H1 (cell line): ENCODE measurements at regions not wholly inside any gene's neighbourhood (a gene's known extent, or its start where the extent isn't known, plus 50 kb on each side); places are given as distances from the start of the nearest gene placed in this dataset.

Experiments used
- CTCF ChIA-PET: fragments of 300-600 bp; sonication (Branson Sonifier 250); formaldehyde crosslinking; loops from one replicate; lab custom pipeline; 2021; ENCODE audit not compliant: partially characterized antibody; lab: Charles Lee
- POLR2A ChIA-PET: fragments of 300-600 bp; sonication (Branson Sonifier 250); formaldehyde crosslinking; loops from one replicate; lab custom pipeline; 2021; ENCODE audit warnings: inconsistent platforms; ENCODE audit not compliant: partially characterized antibody; lab: Charles Lee
- DNase-seq, 2 experiments: peaks; one replicate each; pipeline versions ENCODE4 v3.0.0 to v3.0.0-alpha.2; 2010 to 2022; ENCODE audit warnings: low spot score in 2 of 2, low read depth in 1 of 2, mixed read lengths in 1 of 2
- FAIRE-seq: peaks from 2 replicates; lab custom pipeline; 2011; peaks lifted over from hg19 to GRCh38; lab: Jason Lieb, UNC
- H2AFZ ChIP-seq: 2 replicates; pipeline ENCODE4 v1.8.1; 2012; ENCODE audit warnings: low read length, inconsistent platforms
- H2AK5ac ChIP-seq: 2 replicates; pipeline ENCODE4 v1.6.1; 2013; ENCODE audit warnings: low read depth, low read length
- H2BK120ac ChIP-seq: replicated peaks from 2 replicates; pipeline ENCODE3; 2013; ENCODE audit warnings: low read depth, low read length, inconsistent platforms
- H2BK12ac ChIP-seq: 2 replicates; pipeline ENCODE4 v1.6.1; 2013; ENCODE audit warnings: low read depth, low read length
- H2BK15ac ChIP-seq: 2 replicates; pipeline ENCODE4 v1.6.1; 2013; ENCODE audit warnings: low read length
- H2BK20ac ChIP-seq: 2 replicates; pipeline ENCODE4 v1.6.1; 2013; ENCODE audit warnings: low read length
- H2BK5ac ChIP-seq: 2 replicates; pipeline ENCODE4 v1.6.1; 2013; ENCODE audit warnings: low read depth, low read length
- H3K14ac ChIP-seq: 2 replicates; pipeline ENCODE4 v1.6.1; 2013; ENCODE audit warnings: inconsistent platforms; ENCODE audit not compliant: insufficient read length
- H3K18ac ChIP-seq: 2 replicates; pipeline ENCODE4 v1.6.1; 2013; ENCODE audit warnings: low read length; ENCODE audit errors: extremely low read depth
- H3K23ac ChIP-seq: 2 replicates; pipeline ENCODE4 v1.6.1; 2013; ENCODE audit warnings: inconsistent platforms; ENCODE audit not compliant: insufficient read length
- H3K23me2 ChIP-seq: 2 replicates; pipeline ENCODE4 v1.6.1; 2013; ENCODE audit warnings: low read depth, low read length
- H3K27ac ChIP-seq: 2 replicates; pipeline ENCODE4 v1.6.1; 2011; ENCODE audit warnings: low read depth, low read length, inconsistent platforms
- H3K27me3 ChIP-seq, 4 experiments: replicated peaks in 1 of 4; 1 replicate in 1 of 4; 2 replicates in 3 of 4; pipeline versions ENCODE4 v1.6.1 to v1.8.1; 2011 to 2013; ENCODE audit warnings: low read length in 3 of 4, mild to moderate bottlenecking in 3 of 4, inconsistent platforms in 2 of 4, mixed read lengths in 2 of 4, moderate library complexity in 1 of 4; ENCODE audit not compliant: control insufficient read depth in 3 of 4, insufficient read depth in 3 of 4; ENCODE audit errors: extremely low read depth in 1 of 4
- H3K36me3 ChIP-seq, 4 experiments: 2 replicates each; pipeline versions ENCODE4 v1.6.1 to v1.8.1; 2011 to 2013; ENCODE audit warnings: mild to moderate bottlenecking in 4 of 4, low read length in 3 of 4, moderate library complexity in 2 of 4, control low read depth in 1 of 4, inconsistent platforms in 1 of 4; ENCODE audit not compliant: insufficient read depth in 4 of 4, control insufficient read depth in 2 of 4
- H3K4ac ChIP-seq: replicated peaks from 2 replicates; pipeline ENCODE3; 2013; ENCODE audit warnings: low read length, low read depth, mixed read lengths, inconsistent platforms; ENCODE audit not compliant: insufficient read length
- H3K4me1 ChIP-seq, 4 experiments: replicated peaks in 1 of 4; 1 replicate in 1 of 4; 2 replicates in 3 of 4; pipeline versions ENCODE4 v1.6.1 to v1.8.1; 2011 to 2013; ENCODE audit warnings: low read length in 3 of 4, inconsistent platforms in 2 of 4, mixed read lengths in 1 of 4; ENCODE audit not compliant: insufficient read depth in 4 of 4, control insufficient read depth in 3 of 4
- H3K4me2 ChIP-seq, 2 experiments: 2 replicates each; pipeline versions ENCODE4 v1.6.1 to v1.8.1; 2011 to 2013; ENCODE audit warnings: low read depth in 2 of 2, low read length in 2 of 2, control low read depth in 1 of 2, inconsistent platforms in 1 of 2, mild to moderate bottlenecking in 1 of 2; ENCODE audit not compliant: insufficient read depth in 1 of 2
- H3K4me3 ChIP-seq, 4 experiments: fragments of 200-600, 300-600 bp in 1 of 4; sonication (generic), shearing (Covaris generic), sonication (Bioruptor Twin) in 1 of 4; 2 replicates each; pipeline versions ENCODE4 v1.5.1 to v1.8.1; 2011 to 2016; ENCODE audit warnings: low read length in 4 of 4, low read depth in 3 of 4, control low read depth in 2 of 4, inconsistent platforms in 2 of 4, mild to moderate bottlenecking in 2 of 4, mixed read lengths in 1 of 4, moderate library complexity in 1 of 4; ENCODE audit not compliant: insufficient read depth in 2 of 4; ENCODE audit errors: extremely low read depth in 1 of 4
- H3K56ac ChIP-seq: replicated peaks from 2 replicates; pipeline ENCODE3; 2013; ENCODE audit warnings: low read depth, mild to moderate bottlenecking, mixed read lengths, low read length, inconsistent platforms; ENCODE audit not compliant: insufficient read length
- H3K79me1 ChIP-seq: 2 replicates; pipeline ENCODE4 v1.6.1; 2013; ENCODE audit warnings: low read depth, low read length, control low read depth
- H3K79me2 ChIP-seq, 2 experiments: 2 replicates each; pipeline versions ENCODE4 v1.6.1 to v1.8.1; 2012 to 2013; ENCODE audit warnings: low read length in 2 of 2, mild to moderate bottlenecking in 2 of 2, inconsistent platforms in 1 of 2; ENCODE audit not compliant: insufficient read depth in 2 of 2, control insufficient read depth in 1 of 2
- H3K9ac ChIP-seq, 4 experiments: replicated peaks in 1 of 4; 1 replicate in 1 of 4; 2 replicates in 3 of 4; pipeline versions ENCODE4 v1.6.1 to v1.8.1; 2011 to 2013; ENCODE audit warnings: low read depth in 3 of 4, low read length in 3 of 4, control low read depth in 2 of 4, mild to moderate bottlenecking in 2 of 4, moderate library complexity in 2 of 4, inconsistent platforms in 1 of 4; ENCODE audit errors: extremely low read depth in 1 of 4
- H3K9me3 ChIP-seq, 2 experiments: 2 replicates each; pipeline versions ENCODE4 v1.6.1 to v1.8.1; 2012 to 2013; ENCODE audit warnings: mild to moderate bottlenecking in 2 of 2, moderate library complexity in 2 of 2, control low read depth in 1 of 2, inconsistent platforms in 1 of 2, low read depth in 1 of 2, low read length in 1 of 2, mixed read lengths in 1 of 2; ENCODE audit not compliant: insufficient read depth in 2 of 2
- H4K20me1 ChIP-seq, 2 experiments: replicated peaks in 1 of 2; 2 replicates each; pipeline versions ENCODE3 to v1.8.1; 2011 to 2013; ENCODE audit warnings: inconsistent platforms in 2 of 2, low read length in 2 of 2, mild to moderate bottlenecking in 1 of 2; ENCODE audit not compliant: insufficient read depth in 2 of 2, control insufficient read depth in 1 of 2
- H4K5ac ChIP-seq: 2 replicates; pipeline ENCODE4 v1.6.1; 2013; ENCODE audit warnings: low read length, low read depth, mixed read lengths, inconsistent platforms; ENCODE audit not compliant: insufficient read length
- H4K8ac ChIP-seq: 2 replicates; pipeline ENCODE4 v1.8.0; 2013; ENCODE audit warnings: mild to moderate bottlenecking, moderate library complexity, low read length, inconsistent platforms; ENCODE audit not compliant: insufficient read depth; ENCODE audit errors: extremely low read depth
- H4K91ac ChIP-seq: replicated peaks from 2 replicates; pipeline ENCODE3; 2013; ENCODE audit warnings: low read length, mixed read lengths, inconsistent platforms; ENCODE audit not compliant: insufficient read length
- ASH2L ChIP-seq: fragments of 200-600, 300-600 bp; sonication (generic); IDR thresholded peaks from one replicate; pipeline ENCODE4 v1.7.1; 2017; ENCODE audit warnings: low read length
- GABPA ChIP-seq: IDR thresholded peaks from 2 replicates; pipeline ENCODE4 v1.6.1; 2011; ENCODE audit warnings: mild to moderate bottlenecking, low read length, moderate library complexity, borderline replicate concordance; ENCODE audit not compliant: insufficient read depth
- HDAC6 ChIP-seq: IDR thresholded peaks from one replicate; pipeline ENCODE4 v1.7.1; 2012; ENCODE audit warnings: low read depth, mild to moderate bottlenecking, inconsistent platforms, low read length, moderate library complexity
- KDM1A ChIP-seq: fragments of 200-600, 300-600 bp; sonication (generic); IDR thresholded peaks from 2 replicates; pipeline ENCODE4 v1.7.1; 2016; ENCODE audit warnings: mild to moderate bottlenecking, low read length, borderline replicate concordance
- KDM4A ChIP-seq: IDR thresholded peaks from one replicate; pipeline ENCODE4 v1.7.1; 2012; ENCODE audit warnings: low read depth, mild to moderate bottlenecking, moderate library complexity, low read length, inconsistent platforms; ENCODE audit not compliant: severe bottlenecking
- MAX ChIP-seq: IDR thresholded peaks from 2 replicates; pipeline ENCODE4 v1.6.1; 2012; ENCODE audit warnings: inconsistent platforms
- POLR2A ChIP-seq, 2 experiments: IDR thresholded peaks; 1 replicate in 1 of 2; 2 replicates in 1 of 2; pipeline ENCODE4 v1.6.1; 2011; ENCODE audit warnings: low read depth in 2 of 2, low read length in 2 of 2, mild to moderate bottlenecking in 2 of 2; ENCODE audit errors: control extremely low read depth in 1 of 2
- RBBP5 ChIP-seq: IDR thresholded peaks from 2 replicates; pipeline ENCODE4 v1.7.1; 2012; ENCODE audit warnings: low read depth, mild to moderate bottlenecking, inconsistent platforms, low read length, moderate library complexity, borderline replicate concordance
- SIN3A ChIP-seq, 2 experiments: IDR thresholded peaks in 1 of 2; conservative IDR thresholded peaks in 1 of 2; 2 replicates each; pipeline ENCODE4 v1.6.1; 2011 to 2012; ENCODE audit warnings: low read length in 2 of 2, improper control_type of control experiment in 1 of 2, low read depth in 1 of 2, mild to moderate bottlenecking in 1 of 2
- SIRT6 ChIP-seq: IDR thresholded peaks from one replicate; pipeline ENCODE4 v1.7.1; 2012; ENCODE audit warnings: low read length, inconsistent platforms
- SP1 ChIP-seq: IDR thresholded peaks from 2 replicates; pipeline ENCODE4 v1.6.1; 2011; ENCODE audit warnings: low read depth, low read length
- SP2 ChIP-seq: IDR thresholded peaks from 2 replicates; pipeline ENCODE4 v1.6.1; 2012; ENCODE audit warnings: mild to moderate bottlenecking, low read length, inconsistent platforms
- SP4 ChIP-seq: IDR thresholded peaks from 2 replicates; pipeline ENCODE4 v1.6.1; 2012; ENCODE audit warnings: low read length, inconsistent platforms
- TAF1 ChIP-seq: IDR thresholded peaks from 2 replicates; pipeline ENCODE4 v1.6.1; 2011; ENCODE audit warnings: mild to moderate bottlenecking, low read depth, low read length
- WGBS, 2 experiments: shearing (Covaris generic) in 1 of 2; methylation state at CpG; one replicate each; pipeline versions ENCODE4 v1.1.6 to v1.1.7; 2013 to 2015; ENCODE audit warnings: low lambda C conversion rate in 2 of 2, mixed read lengths in 2 of 2, inconsistent platforms in 1 of 2, low coverage in 1 of 2, missing lambda C conversion rate in 1 of 2; ENCODE audit not compliant: insufficient replicate concordance in 2 of 2, insufficient coverage in 1 of 2, insufficient read length in 1 of 2; ENCODE audit errors: extremely low coverage in 1 of 2, missing lambda C conversion rate in 1 of 2; 5-methylcytosine and 5-hydroxymethylcytosine counted together

- H2BK15ac ChIP-seq = no peak overlapping the region
- no peaks in the 10 kb centered on the region for H3K36me3 ChIP-seq
- H3K79me2 ChIP-seq = no peaks in the 10 kb centered on the region
- DNase-seq = no peak
- no peak overlapping the region for H3K14ac ChIP-seq
- FAIRE-seq = no peak
- H3K4ac ChIP-seq = no peak overlapping the region
- no peak overlapping the region for H2AK5ac ChIP-seq
- ChIA-PET CTCF (interaction anchor here (1.5 to 1.7 kb wide), 2 partner anchors 11 to 58 kb away, joined by 6 to 7 read pairs; no protein-coding TSS in a partner anchor), POLR2A (interaction anchor here (0.9 kb wide), 1 partner anchor 10 kb away, joined by 4 read pairs; no protein-coding TSS in a partner anchor)
- no peak overlapping the region for H3K9ac ChIP-seq
- H4K8ac ChIP-seq = no peak overlapping the region
- H2BK120ac ChIP-seq = no peak overlapping the region
- H3K79me1 ChIP-seq = no peaks in the 10 kb centered on the region
- no peak overlapping the region for H3K18ac ChIP-seq
- H3K4me3 ChIP-seq = no peak overlapping the region
- no peak overlapping the region for H2AFZ ChIP-seq
- no peak overlapping the region for H3K27ac ChIP-seq
- 82% methylated on average over 2 of the region's 2 CpGs; no CpG with 5 or more reads in 1 of the 2 experiments for WGBS, 2 experiments
- no peak overlapping the region for H4K5ac ChIP-seq
- no peak overlapping the region for H3K56ac ChIP-seq
- no peak overlapping the region for H3K4me2 ChIP-seq
- H3K27me3 ChIP-seq = no peaks in the 10 kb centered on the region
- H4K91ac ChIP-seq = no peak overlapping the region
- peaks cover 5 to 7% of the 10 kb centered on the region in 2 experiments; a peak in 3 of 4 replicates for H3K9me3 ChIP-seq
- no peak overlapping the region for H3K23ac ChIP-seq
- H3K23me2 ChIP-seq = no peaks in the 10 kb centered on the region; the same call in 1 of the 2 replicates
- no peaks in the 10 kb centered on the region for H4K20me1 ChIP-seq
- no peak overlapping the region for H2BK12ac ChIP-seq
- no peaks in the 10 kb centered on the region; a peak in 1 of 7 replicates for H3K4me1 ChIP-seq
- no peak overlapping the region for H2BK20ac ChIP-seq
- H2BK5ac ChIP-seq = no peak overlapping the region
- TF ChIP-seq SP1 = no peak
- no peak for TF ChIP-seq HDAC6
- TF ChIP-seq KDM1A = no peak
- TF ChIP-seq SIN3A (conservative IDR thresholded peaks at IDR 0.05 in 1 of 2, IDR thresholded peaks at IDR 0.05 in 1 of 2; ENCODE audit: low read depth in 1 of 2, low read length in 2 of 2) = no peak
- no peak for TF ChIP-seq RBBP5
- no peak for TF ChIP-seq GABPA
- TF ChIP-seq SP2 = no peak
- no peak for TF ChIP-seq TAF1
- no peak for TF ChIP-seq MAX
- no peak for TF ChIP-seq KDM4A
- TF ChIP-seq POLR2A (IDR thresholded peaks at IDR 0.05; ENCODE audit: control extremely low read depth in 1 of 2, low read depth in 2 of 2, low read length in 2 of 2) = no peak
- TF ChIP-seq SIRT6 = no peak
- no peak for TF ChIP-seq ASH2L
- TF ChIP-seq SP4 = no peak
These were observed 93.3 kb downstream of the ZNF777 start for GRCh38 chr7:149367418-149368180.
